KG1 (cell line): ENCODE measurements at regions not wholly inside any gene's neighbourhood (a gene's known extent, or its start where the extent isn't known, plus 50 kb on each side); places are given as distances from the start of the nearest gene placed in this dataset.

Experiments
- DNase-seq: peaks from one replicate; lab custom pipeline; 2025; lab: John Stamatoyannopoulos, UW

GRCh38 chr12:124726596-124727263 is 136.9 kb downstream of the SCARB1 start:
- DNase-seq = no peak

- DNase-seq = no peak
Observed at GRCh38 chr12:124725597-124726237, 137.9 kb downstream of the SCARB1 start.

- DNase-seq = no peak
Observed at GRCh38 chr12:124725099-124725498, 138.6 kb downstream of the SCARB1 start.

GRCh38 chr12:124722878-124723277 is 140.8 kb downstream of the SCARB1 start:
- no peak for DNase-seq

GRCh38 chr12:124721501-124722162 is 142.0 kb downstream of the SCARB1 start:
- no peak for DNase-seq

GRCh38 chr12:124720681-124721500 is 142.8 kb downstream of the SCARB1 start:
- no peak for DNase-seq

GRCh38 chr12:124720004-124720680 is 143.5 kb downstream of the SCARB1 start:
- DNase-seq = no peak

- no peak for DNase-seq
Observed at GRCh38 chr12:124719231-124719630, 144.4 kb downstream of the SCARB1 start.

GRCh38 chr12:124718458-124718857 is 145.2 kb downstream of the SCARB1 start:
- DNase-seq = no peak

GRCh38 chr12:124718036-124718435 is 145.6 kb downstream of the SCARB1 start:
- DNase-seq = no peak

GRCh38 chr12:124717318-124717717 is 146.3 kb downstream of the SCARB1 start:
- DNase-seq = no peak

GRCh38 chr12:124716208-124717130 is 147.2 kb downstream of the SCARB1 start:
- DNase-seq = no peak

GRCh38 chr12:124715121-124715990 is 147.9 kb upstream of the NCOR2 start:
- DNase-seq = no peak

- peak; percentile 7 for DNase-seq
Observed at GRCh38 chr12:124713436-124714082, 146.1 kb upstream of the NCOR2 start.

- DNase-seq = no peak
Observed at GRCh38 chr12:124713041-124713435, 145.6 kb upstream of the NCOR2 start.

- no peak for DNase-seq
Observed at GRCh38 chr12:124711344-124711743, 143.9 kb upstream of the NCOR2 start.

GRCh38 chr12:124709722-124710687 is 142.6 kb upstream of the NCOR2 start:
- no peak for DNase-seq

- DNase-seq = no peak
Observed at GRCh38 chr12:124707316-124707715, 139.9 kb upstream of the NCOR2 start.
